ENCODE measurements at regions not wholly inside any gene's neighbourhood (a gene's known extent, or its start where the extent isn't known, plus 50 kb on each side); places are given as distances from the start of the nearest gene placed in this dataset.
"Not testable (repeated sequence)": the region's sequence is repeated elsewhere in the genome, so short reads cannot be mapped to it uniquely, and the experiment has no call there.

DNA sequence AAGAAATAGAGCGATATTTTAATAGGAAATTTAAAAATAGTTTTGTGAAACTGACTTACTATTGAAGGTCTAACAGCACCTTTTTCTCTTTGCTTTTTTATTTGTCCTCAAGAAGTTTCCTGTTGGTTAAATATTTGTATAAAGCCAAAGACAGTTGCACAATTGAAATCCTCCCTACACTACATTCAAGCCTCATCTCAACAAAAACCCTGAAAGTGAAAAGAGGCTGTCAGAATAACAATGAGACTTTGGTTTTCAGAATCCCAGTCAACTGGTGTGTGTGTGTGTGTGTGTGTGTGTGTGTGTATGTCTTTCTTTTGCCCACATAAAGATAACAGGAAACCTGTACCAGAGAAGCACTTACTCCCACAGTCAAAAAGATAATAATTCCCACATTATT, 313.6 kb upstream of the FRG1 start:
- H3K4me3 ChIP-seq (ENCODE audit: low read depth, low read length); DNase-seq (ENCODE audit: low read depth): not testable (repeated sequence)

DNA sequence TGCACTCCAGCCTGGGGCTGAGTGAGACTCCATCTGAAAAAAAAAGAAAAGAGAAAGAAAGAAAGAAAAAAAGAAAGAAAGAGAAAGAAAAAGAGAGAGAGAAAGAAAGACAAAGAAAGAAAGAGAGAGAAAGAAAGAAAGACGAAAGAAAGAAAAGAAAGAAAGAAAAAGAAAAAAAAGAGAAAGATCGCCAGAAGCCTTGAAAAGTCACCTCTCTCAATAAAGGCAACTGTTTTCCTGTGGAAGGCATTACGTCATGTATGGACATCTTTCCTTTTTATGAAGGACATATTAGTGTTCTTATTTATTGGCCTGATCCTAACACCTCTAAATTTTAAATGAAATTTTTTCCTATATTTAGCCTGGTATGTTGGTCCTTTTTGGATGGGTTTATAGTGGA, 310.9 kb upstream of the FRG1 start:
- DNase-seq (ENCODE audit: low read depth); H3K4me3 ChIP-seq (ENCODE audit: low read depth, low read length): not testable (repeated sequence)

DNA sequence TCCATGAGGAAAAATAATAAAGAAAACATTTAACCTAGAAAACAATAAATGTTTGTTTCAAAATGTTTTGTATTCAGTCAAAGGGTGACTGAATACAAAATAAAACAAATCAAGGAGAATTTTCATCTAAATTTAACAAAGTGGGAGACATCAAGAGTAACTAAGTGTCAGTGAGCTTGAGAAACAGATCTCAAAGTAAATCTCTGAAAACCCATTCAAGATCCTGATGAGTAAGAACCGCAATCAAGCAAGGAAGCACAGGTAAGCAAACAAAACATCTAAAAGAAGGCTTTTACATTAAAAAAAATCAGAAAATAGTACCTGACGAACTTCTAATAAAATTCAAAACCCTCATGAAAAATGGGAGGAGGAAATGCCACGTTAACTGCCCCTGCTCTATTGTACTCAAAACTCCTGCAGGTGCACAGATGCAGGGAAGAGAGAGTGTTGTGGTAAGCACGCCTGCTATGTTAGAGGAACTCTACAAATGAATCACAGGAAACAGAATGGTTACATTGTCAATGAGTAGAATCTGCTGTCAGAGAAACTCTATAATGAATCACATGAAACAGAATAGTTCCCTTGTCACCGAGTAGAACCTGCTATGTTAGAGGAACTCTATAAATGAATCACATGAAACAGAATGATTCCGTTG, 309.6 kb upstream of the FRG1 start:
- not testable (repeated sequence) for H3K4me3 ChIP-seq (ENCODE audit: low read depth, low read length); DNase-seq (ENCODE audit: low read depth)

DNA sequence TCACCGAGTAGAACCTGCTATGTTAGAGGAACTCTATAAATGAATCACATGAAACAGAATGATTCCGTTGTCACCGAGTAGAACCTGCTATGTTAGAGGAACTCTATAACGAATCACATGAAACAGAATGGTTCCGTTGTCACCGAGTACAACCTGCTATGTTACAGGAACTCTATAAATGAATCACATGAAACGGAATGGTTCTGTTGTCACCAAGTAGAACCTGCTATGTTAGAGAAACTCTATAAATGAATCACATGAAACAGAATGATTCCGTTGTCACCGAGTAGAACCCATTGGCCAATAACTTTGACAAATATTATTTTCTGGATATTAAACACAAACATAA, 309.1 kb upstream of the FRG1 start:
- not testable (repeated sequence) for DNase-seq (ENCODE audit: low read depth); H3K4me3 ChIP-seq (ENCODE audit: low read depth, low read length)

DNA sequence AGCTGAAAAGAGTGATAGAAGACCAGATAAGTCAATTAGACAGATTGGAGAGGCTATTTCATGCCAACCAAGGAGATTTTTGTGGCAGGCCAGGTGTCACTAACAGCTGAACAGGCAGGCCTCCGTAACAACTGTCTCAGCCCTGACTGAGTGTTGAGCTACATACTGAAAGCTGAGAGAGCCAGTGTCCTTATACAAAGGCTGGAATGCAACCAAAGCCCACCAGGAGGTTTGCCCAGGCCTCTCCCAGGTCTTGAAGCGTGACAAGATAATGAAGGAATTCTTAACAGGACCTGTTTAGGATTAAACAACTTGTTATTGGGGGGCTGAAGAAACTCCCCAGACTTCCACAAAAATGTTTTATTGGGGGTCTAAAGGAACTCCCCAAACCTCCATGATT, 290.2 kb upstream of the FRG1 start:
- DNase-seq (ENCODE audit: low read depth); H3K4me3 ChIP-seq (ENCODE audit: low read depth, low read length): not testable (repeated sequence)

DNA sequence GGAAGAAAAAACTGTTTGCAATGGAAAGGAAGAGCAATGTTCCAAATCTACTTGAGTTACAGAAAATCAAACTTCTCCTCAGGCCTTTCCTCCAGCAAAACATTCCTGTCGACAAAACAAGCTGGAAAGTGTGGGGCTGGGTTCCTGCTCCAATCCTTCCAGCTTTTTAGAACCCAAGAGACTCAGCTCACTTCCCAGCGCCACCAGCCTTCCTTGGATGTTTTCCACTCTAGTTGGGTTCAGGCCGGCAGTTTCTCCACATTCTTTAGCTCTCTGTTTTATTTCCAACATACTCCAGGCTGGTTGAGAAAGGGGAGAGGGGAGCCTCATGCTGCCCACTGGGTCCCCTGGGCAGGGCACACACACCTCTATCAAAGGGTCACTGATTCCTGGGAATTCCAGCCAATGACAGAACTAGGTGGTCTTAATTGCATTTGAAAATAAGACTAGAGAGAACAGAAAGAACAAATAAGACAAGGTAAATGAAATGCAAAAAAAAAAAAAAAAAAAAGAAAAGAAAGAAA, 287.5 kb upstream of the FRG1 start:
- not testable (repeated sequence) for DNase-seq (ENCODE audit: low read depth); H3K4me3 ChIP-seq (ENCODE audit: low read depth, low read length)

DNA sequence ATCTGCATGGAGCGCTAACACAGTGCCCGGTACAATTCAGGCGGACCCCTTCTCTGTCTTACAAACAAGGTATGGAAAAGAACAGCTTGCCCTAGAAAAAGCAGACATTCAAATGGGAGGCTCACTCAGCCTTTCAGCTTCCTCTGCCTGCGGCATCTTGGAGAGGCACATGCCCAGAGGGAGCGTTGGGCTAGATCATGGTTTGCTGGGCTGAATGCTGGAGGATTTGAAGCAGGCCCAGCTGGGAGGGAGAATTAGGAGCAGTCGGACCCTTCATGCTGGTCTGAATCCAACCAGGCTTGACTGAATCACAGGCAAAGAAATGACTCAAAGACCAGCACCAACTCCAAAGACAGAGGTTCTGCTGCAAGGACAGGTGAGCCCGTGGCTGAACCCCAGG, 286.7 kb upstream of the FRG1 start:
- not testable (repeated sequence) for H3K4me3 ChIP-seq (ENCODE audit: low read depth, low read length); DNase-seq (ENCODE audit: low read depth)

DNA sequence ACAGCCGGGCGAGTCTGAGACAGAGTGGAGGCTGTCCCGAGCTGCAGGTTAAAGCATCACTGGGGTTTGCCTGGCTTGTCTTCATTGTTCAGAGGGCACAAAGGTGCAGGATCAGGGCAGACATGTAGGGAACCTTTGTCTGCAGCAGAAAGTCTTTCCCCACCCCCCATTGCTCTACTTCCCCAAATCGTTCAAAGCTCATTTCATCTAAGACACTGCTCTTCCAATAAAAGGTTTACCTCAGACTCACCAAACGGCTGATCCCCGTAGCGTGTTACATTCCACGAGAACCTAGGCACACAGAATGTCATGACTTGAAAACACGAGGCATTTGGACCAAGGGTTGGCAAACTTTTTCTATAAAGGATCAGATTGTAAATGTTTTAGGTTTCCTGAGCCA, 286.3 kb upstream of the FRG1 start:
- not testable (repeated sequence) for H3K4me3 ChIP-seq (ENCODE audit: low read depth, low read length); DNase-seq (ENCODE audit: low read depth)

DNA sequence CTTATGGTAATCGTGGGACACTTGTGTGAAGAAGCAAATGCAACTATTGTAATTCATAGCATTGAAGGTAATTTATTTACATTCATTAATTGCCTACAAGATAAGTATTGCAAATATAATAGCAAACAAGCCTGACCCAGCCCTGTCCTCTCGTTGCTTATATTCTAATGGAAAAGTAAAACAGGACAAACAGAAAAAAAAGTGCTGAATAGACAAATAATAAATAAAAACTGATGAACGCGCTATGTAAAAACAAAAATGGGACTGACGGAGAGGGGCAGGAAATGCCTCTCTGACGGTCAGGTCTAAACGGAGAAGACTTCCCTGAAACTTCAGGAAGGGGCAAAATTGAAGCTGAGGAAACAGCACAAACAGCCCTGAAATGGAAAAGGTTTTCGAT, 284.9 kb upstream of the FRG1 start:
- not testable (repeated sequence) for H3K4me3 ChIP-seq (ENCODE audit: low read depth, low read length); DNase-seq (ENCODE audit: low read depth)

DNA sequence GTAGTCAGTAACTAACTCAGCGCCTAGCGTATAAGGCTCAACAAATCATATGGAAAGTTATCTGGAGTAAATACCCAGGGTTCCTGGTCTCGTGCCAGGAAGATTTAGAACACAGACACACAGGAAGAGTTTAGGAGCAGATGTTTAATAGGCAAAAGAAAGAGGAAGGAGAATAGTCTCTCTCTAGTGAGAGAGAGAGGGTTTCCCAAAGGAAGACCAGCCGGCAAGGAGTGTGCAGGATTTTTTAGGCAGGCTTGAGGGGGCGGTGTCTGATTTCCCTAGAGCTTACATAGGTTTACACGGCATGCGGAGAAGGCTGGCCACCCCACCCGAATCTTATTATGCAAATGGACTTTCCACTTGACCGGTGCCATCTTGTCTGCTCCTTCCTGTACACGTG, 284.0 kb upstream of the FRG1 start:
- TF ChIP-seq, protein P1, sequence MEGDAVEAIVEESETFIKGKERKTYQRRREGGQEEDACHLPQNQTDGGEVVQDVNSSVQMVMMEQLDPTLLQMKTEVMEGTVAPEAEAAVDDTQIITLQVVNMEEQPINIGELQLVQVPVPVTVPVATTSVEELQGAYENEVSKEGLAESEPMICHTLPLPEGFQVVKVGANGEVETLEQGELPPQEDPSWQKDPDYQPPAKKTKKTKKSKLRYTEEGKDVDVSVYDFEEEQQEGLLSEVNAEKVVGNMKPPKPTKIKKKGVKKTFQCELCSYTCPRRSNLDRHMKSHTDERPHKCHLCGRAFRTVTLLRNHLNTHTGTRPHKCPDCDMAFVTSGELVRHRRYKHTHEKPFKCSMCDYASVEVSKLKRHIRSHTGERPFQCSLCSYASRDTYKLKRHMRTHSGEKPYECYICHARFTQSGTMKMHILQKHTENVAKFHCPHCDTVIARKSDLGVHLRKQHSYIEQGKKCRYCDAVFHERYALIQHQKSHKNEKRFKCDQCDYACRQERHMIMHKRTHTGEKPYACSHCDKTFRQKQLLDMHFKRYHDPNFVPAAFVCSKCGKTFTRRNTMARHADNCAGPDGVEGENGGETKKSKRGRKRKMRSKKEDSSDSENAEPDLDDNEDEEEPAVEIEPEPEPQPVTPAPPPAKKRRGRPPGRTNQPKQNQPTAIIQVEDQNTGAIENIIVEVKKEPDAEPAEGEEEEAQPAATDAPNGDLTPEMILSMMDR (IDR thresholded peaks at IDR 0.05; ENCODE audit: insufficient read depth, low read depth, low read length), result no peak
- H3K4me3 ChIP-seq (ENCODE audit: low read depth, low read length), result no peak overlapping the region

DNA sequence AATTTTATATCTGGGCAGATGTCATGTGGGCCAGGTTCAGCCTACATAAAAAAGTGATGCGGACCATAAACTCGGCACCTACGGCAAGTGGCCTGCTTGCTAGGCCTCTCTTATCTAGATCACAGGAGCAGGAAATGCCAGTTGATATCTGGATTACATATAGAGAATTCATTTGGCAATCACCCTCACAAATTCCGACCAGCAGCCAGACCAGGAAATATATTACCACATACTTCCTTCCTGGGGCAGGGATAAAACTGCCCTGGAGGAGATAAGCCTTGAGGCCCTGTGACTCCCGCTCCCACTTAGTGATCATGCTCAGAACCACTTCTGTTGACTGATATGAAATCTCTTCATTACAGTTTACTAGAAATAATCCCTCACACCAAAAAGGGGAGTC, 282.4 kb upstream of the FRG1 start:
- not testable (repeated sequence) for DNase-seq (ENCODE audit: low read depth); H3K4me3 ChIP-seq (ENCODE audit: low read depth, low read length)

More for the DNA sequence above, 284.0 kb upstream of the FRG1 start:
- DNase-seq (ENCODE audit: low read depth), result no peak

DNA sequence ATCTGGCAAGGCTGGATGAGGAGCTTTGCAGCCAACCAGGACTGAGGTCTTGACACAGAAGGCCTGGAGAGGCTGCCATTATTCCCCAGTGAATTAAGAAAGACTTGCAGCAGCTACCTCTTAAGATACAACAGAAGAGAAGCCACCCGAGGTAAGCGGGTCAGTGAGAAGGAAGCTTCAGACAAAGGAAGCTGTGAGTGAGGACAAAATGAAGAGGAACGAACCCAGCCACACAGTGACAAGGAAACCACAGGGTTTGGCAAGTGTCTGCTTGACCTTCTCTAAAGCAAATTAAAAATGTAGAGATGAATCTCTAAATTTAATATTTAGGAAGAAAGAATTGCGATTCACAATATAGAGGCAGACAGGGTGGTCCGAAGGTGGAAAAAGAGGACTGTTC, 281.8 kb upstream of the FRG1 start:
- H3K4me3 ChIP-seq (ENCODE audit: low read depth, low read length); DNase-seq (ENCODE audit: low read depth): not testable (repeated sequence)

DNA sequence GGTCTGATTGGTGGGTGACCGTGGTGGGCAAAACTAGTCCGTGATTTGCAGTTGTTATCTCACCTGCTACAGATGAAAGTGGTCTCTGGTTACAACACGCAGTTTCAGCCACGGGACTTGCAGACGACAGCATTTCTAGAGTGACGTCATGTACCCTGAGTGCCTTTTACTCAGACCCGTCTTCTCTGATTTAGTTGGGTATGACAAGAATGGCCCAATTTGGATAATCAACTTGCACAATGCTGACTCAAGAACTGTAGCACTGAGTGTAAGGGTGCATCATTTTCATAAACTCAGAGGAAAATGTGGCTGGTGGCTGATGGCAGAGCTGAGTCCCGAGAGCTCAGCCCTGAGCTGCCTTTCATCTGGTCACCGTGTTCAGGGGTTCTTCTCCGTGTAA, 281.4 kb upstream of the FRG1 start:
- no peak for DNase-seq (ENCODE audit: low read depth)
- H3K4me3 ChIP-seq (ENCODE audit: low read depth, low read length), result no peak overlapping the region
- TF ChIP-seq, protein P1 (IDR thresholded peaks at IDR 0.05; ENCODE audit: insufficient read depth, low read depth, low read length), result no peak
